Immature natural killer cell (primary cell): ENCODE measurements at regions not wholly inside any gene's neighbourhood (a gene's known extent, or its start where the extent isn't known, plus 50 kb on each side); places are given as distances from the start of the nearest gene placed in this dataset.

Source experiments
- DNase-seq, 3 donors: peaks; one replicate each; pipeline ENCODE4 v3.0.0; 2022; ENCODE audit warnings: mixed read lengths in 1 of 3
- H3K27ac Mint-ChIP-seq, 6 donors: one replicate each; pipeline ENCODE4 v1.8.0; 2020; ENCODE audit warnings: mixed read lengths in 6 of 6, mild to moderate bottlenecking in 5 of 6, inconsistent platforms in 4 of 6, moderate library complexity in 3 of 6
- H3K27me3 Mint-ChIP-seq, 3 donors: one replicate each; pipeline ENCODE4 v1.8.0; 2020 to 2021; ENCODE audit warnings: low read depth in 3 of 3, mild to moderate bottlenecking in 3 of 3, mixed read lengths in 3 of 3, moderate library complexity in 3 of 3, inconsistent platforms in 1 of 3
- H3K36me3 Mint-ChIP-seq, 3 donors: one replicate each; pipeline ENCODE4 v1.8.0; 2020; ENCODE audit warnings: mixed read lengths in 3 of 3, inconsistent platforms in 2 of 3, mild to moderate bottlenecking in 2 of 3
- H3K4me1 Mint-ChIP-seq, 2 donors: one replicate each; pipeline ENCODE4 v1.8.0; 2020; ENCODE audit warnings: inconsistent platforms in 2 of 2, mild to moderate bottlenecking in 2 of 2, mixed read lengths in 2 of 2, moderate library complexity in 1 of 2
- H3K4me3 Mint-ChIP-seq, 5 donors: one replicate each; pipeline ENCODE4 v1.8.0; 2020; ENCODE audit warnings: mild to moderate bottlenecking in 5 of 5, mixed read lengths in 5 of 5, inconsistent platforms in 3 of 5, moderate library complexity in 3 of 5
- H3K9me3 Mint-ChIP-seq, 6 donors: one replicate each; pipeline ENCODE4 v1.8.0; 2020; ENCODE audit warnings: mild to moderate bottlenecking in 6 of 6, mixed read lengths in 6 of 6, inconsistent platforms in 4 of 6, moderate library complexity in 3 of 6

DNA sequence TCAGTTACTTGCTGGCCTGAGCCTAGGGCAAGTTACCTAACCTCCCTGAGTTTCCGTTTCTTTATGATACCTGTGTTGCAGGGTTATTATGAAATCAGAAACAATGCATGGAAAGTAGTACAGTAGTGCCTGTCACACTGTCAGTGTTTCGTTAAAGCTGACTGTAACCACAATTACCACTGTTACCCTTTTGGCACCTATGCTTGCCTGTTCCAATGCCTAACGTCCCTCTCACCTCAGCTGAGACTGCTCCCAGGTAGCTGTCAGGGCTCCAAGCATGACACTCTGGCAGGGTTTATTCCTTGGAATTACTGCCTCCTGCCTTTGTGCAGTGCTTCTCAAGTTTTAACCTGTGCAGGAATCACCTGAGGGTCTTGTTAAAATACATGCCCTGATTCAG is 135.2 kb upstream of the RBMS1 start:
- peaks cover 0 to 4% (median 0%) of the 10 kb centered on the region in 6 donors for H3K9me3 Mint-ChIP-seq

DNA sequence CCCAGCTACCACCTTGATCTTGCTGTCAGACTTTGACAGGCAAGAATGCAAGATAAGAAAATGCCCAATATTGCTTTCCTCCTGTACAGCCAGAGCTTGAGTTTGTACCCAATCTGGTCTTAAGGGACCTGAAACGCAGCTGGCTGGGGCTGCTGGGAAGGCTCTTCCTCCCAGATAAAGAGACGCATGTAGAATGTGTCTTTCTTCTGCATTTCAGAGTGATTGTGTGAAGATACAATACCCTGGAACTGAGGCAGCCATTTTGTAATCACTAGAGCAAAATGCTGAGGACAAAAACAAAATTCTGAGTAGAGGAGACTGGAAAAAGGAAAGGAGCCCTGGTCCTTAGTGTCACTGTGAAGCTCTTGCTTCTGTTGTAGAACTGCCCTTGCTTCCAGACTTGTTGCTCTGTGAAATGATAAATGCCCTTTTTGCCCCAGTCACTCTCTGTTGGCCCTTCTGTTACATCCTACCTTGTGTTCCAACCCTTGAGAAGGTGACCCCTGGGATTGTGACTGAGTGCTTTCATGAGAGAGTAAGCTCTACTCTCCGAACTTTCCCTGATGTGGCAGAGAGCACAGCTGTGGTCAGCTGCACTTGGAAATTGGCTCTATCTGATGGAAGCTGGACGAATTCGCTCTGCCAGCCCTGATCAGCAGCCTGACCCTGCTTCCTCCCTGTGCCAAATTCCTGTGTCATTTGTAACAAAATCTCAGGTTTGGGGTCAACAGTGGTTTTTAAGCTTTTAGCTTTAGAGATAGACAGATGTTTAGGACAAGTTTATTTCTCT is 137.4 kb upstream of the RBMS1 start:
- H3K27me3 Mint-ChIP-seq: peaks cover 0 to 2% (median 1%) of the 10 kb centered on the region in 3 donors
- no peaks in the 10 kb centered on the region for H3K4me1 Mint-ChIP-seq
- no peak overlapping the region for H3K4me3 Mint-ChIP-seq
- H3K36me3 Mint-ChIP-seq: no peaks in the 10 kb centered on the region
- H3K9me3 Mint-ChIP-seq: peaks cover 0 to 2% (median 0%) of the 10 kb centered on the region in 6 donors
- no peak for DNase-seq
- no peak overlapping the region for H3K27ac Mint-ChIP-seq

More for the DNA sequence above, 135.2 kb upstream of the RBMS1 start:
- Mint-ChIP-seq H3K36me3 (no peaks in the 10 kb centered on the region), H3K27ac (no peak overlapping the region), H3K4me3 (no peak overlapping the region), H3K4me1 (no peaks in the 10 kb centered on the region), H3K27me3 (peaks cover 0 to 2% (median 0%) of the 10 kb centered on the region in 3 donors)
- no peak for DNase-seq

- H3K4me1 Mint-ChIP-seq: no peaks in the 10 kb centered on the region
- no peaks in the 10 kb centered on the region for H3K36me3 Mint-ChIP-seq
- H3K4me3 Mint-ChIP-seq: no peak overlapping the region
- no peak for DNase-seq
- no peak overlapping the region for H3K27ac Mint-ChIP-seq
- peaks cover 0 to 2% (median 1%) of the 10 kb centered on the region in 3 donors for H3K27me3 Mint-ChIP-seq
- H3K9me3 Mint-ChIP-seq: peaks cover 0 to 2% (median 0%) of the 10 kb centered on the region in 6 donors
These were observed 138.7 kb upstream of the RBMS1 start for GRCh38 chr2:160632084-160632975.

GRCh38 chr2:160634436-160634835 is 140.8 kb upstream of the RBMS1 start:
- Mint-ChIP-seq H3K27ac (no peak overlapping the region), H3K4me1 (no peaks in the 10 kb centered on the region), H3K36me3 (peaks cover 3 to 4% (median 3%) of the 10 kb centered on the region in 3 donors), H3K4me3 (no peak overlapping the region), H3K27me3 (peaks cover 0 to 1% (median 0%) of the 10 kb centered on the region in 3 donors), H3K9me3 (peaks cover 2 to 5% (median 4%) of the 10 kb centered on the region in 6 donors)
- no peak for DNase-seq

- Mint-ChIP-seq H3K36me3 (peaks cover 5 to 10% (median 6%) of the 10 kb centered on the region in 3 donors), H3K4me3 (no peak overlapping the region), H3K27ac (no peak overlapping the region), H3K27me3 (peaks cover 0 to 1% (median 0%) of the 10 kb centered on the region in 3 donors), H3K4me1 (no peaks in the 10 kb centered on the region), H3K9me3 (peaks cover 7 to 15% (median 12%) of the 10 kb centered on the region in 6 donors)
- no peak for DNase-seq
These were observed 141.9 kb upstream of the RBMS1 start for GRCh38 chr2:160635488-160635887.

DNA sequence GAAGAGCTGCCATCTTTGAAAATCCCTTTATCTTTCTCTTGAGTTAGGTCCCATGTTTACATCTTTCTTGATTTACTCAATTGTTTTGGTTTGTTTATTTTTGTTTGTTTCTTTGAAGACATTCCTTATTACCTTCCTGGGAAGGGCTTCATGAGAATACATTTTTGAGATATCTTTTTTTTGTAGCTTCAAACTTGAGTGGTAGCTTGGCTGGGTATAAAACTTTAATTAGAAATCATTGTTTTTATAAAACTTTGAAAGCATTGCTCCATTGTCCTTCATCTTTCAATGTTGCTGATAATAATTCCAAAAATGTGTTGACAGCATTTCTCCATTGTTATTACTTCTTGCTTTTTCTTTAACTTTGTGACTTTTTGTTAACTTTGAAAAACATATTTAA is 145.9 kb upstream of the RBMS1 start:
- H3K4me1 Mint-ChIP-seq: no peaks in the 10 kb centered on the region
- DNase-seq: no peak
- H3K27ac Mint-ChIP-seq: no peak overlapping the region
- peaks cover 5 to 22% (median 15%) of the 10 kb centered on the region in 6 donors for H3K9me3 Mint-ChIP-seq
- H3K36me3 Mint-ChIP-seq: peaks cover 6 to 10% (median 8%) of the 10 kb centered on the region in 3 donors
- no peak overlapping the region for H3K4me3 Mint-ChIP-seq
- H3K27me3 Mint-ChIP-seq: peaks cover 0 to 6% (median 2%) of the 10 kb centered on the region in 3 donors

DNA sequence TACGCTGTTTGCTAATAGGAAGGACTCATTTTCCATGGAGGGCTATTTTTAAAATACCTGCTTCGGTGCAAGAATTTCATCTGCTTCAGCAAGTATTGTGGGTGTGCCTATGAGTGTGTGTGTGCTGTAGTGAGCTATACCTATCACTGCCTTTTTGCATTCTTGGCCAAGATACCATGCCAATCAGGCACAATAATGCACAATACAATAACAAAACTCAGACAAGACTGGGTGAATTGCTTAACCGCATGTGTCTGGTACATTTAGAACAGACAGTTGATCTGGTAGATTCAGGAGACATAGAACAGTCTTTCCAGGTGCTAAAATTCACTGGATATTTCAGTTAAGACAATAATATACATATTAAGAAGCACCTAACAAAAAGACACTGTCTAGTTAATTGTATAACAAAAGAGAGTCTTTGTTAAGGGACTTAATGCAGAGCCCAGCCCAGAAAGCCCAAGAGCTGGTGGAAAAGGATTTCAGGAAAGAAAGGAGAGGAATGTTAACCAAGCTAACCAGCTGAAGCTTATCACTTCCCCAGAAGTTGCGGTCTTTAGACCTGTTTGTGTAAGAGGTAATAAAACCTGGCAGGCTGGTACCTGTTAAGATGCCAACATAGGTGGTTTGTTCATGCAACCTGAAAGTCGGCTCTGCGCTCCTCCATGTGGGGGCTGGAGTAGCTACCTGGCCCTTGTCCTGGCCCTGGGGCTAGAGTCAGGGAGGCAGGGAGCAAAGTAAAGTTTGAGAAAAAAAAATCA is 153.3 kb upstream of the RBMS1 start:
- Mint-ChIP-seq H3K27ac (no peak overlapping the region), H3K4me3 (no peak overlapping the region), H3K27me3 (peaks cover 0 to 10% (median 3%) of the 10 kb centered on the region in 3 donors), H3K36me3 (no peaks in the 10 kb centered on the region), H3K9me3 (no peaks in the 10 kb centered on the region), H3K4me1 (no peaks in the 10 kb centered on the region)
- DNase-seq: no peak

DNA sequence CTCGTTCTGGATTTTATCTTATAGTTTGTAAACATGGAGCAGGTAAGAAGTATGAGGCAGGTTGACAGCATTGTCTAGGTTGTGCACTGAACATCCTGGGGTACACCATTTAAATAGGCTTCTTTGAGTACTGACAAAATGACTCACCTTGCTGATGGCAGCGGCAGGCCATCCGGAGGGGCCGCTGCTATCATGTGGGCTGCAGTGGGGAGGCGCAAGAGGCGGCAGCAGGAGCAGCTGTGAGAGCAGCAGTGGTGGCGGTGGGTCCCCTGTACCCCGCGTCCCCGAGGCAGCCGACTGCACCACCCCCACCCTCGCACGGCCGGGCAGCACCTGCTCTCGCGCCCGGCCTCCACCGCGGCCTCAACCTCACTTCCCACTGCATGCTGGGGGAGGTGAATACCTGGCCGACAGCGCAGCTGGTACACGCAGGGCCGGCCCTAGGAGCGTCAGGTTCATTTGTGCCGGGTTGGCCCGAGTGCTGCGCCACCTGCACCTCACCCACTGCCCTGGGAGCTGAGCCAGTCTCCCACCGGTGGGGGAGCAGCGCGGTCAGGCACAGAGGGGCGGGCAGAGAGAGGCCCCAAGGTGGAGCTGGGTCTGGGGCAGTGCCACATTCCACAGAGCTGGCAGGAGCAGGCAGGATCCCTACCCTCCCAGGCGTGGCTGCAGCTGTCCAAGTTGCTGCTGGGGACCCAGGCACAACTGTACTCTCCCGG is 154.5 kb upstream of the RBMS1 start:
- H3K4me3 Mint-ChIP-seq: no peak overlapping the region
- peaks cover 11 to 13% of the 10 kb centered on the region in 2 donors for H3K4me1 Mint-ChIP-seq
- peaks cover 0 to 8% (median 6%) of the 10 kb centered on the region in 3 donors for H3K27me3 Mint-ChIP-seq
- no peaks in the 10 kb centered on the region for H3K36me3 Mint-ChIP-seq
- DNase-seq: no peak
- H3K9me3 Mint-ChIP-seq: no peaks in the 10 kb centered on the region
- H3K27ac Mint-ChIP-seq: no peak overlapping the region

- Mint-ChIP-seq H3K36me3 (no peaks in the 10 kb centered on the region), H3K27ac (no peak overlapping the region), H3K27me3 (peaks cover 0 to 4% (median 3%) of the 10 kb centered on the region in 3 donors)
These were observed 156.1 kb upstream of the RBMS1 start for GRCh38 chr2:160649698-160650097.

GRCh38 chr2:160650196-160651118 is 156.8 kb upstream of the RBMS1 start:
- no peak for DNase-seq
- Mint-ChIP-seq H3K27ac (no peak overlapping the region), H3K4me1 (peaks cover 11 to 14% of the 10 kb centered on the region in 2 donors), H3K27me3 (peaks cover 0 to 3% (median 2%) of the 10 kb centered on the region in 3 donors), H3K36me3 (no peaks in the 10 kb centered on the region), H3K9me3 (no peaks in the 10 kb centered on the region), H3K4me3 (no peak overlapping the region)

More at GRCh38 chr2:160649698-160650097, 156.1 kb upstream of the RBMS1 start:
- Mint-ChIP-seq H3K4me3 (no peak overlapping the region), H3K9me3 (no peaks in the 10 kb centered on the region), H3K4me1 (peaks cover 11 to 14% of the 10 kb centered on the region in 2 donors)
- no peak for DNase-seq

DNA sequence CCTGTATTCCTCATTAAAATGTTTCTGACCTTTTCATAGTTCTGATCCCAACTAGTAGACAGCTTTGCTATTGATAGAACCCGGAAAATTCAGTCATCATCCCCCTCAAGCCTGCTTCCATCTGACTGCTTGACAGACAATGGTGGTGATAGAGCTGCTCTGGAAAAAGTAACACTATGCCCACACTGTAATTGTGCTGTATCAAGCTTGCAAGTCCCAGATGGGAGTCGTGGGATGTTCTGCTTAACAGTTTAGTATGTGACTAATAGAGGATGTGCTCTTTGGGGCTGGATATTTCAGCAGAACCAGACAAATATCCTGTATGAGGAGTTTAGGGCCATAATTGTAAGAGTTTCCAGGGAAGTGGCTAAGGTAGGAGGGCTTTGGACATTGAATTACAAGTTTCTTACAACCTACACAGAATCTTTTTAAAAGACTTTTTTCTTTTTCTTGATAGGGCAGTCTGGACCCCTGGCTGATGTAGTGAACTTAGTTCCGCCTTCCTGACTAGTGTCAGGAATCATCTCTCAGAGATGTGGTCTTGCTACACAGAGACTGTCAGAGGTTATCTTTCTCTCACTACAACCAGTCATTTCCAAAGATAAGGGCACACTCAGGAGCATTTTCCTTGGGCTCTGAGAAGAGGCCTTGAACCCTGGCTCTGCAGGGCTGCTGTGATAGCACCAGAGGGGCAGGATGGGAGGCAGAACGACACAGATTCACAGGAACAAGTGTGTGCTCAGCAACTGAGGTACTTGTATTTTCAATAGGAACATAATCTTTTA is 158.0 kb upstream of the RBMS1 start:
- Mint-ChIP-seq H3K27ac (peak overlapping the region in 1 of 6 donors; percentile 66), H3K9me3 (no peaks in the 10 kb centered on the region), H3K4me1 (peaks cover 11 to 14% of the 10 kb centered on the region in 2 donors), H3K27me3 (peaks cover 2 to 7% (median 6%) of the 10 kb centered on the region in 3 donors), H3K4me3 (no peak overlapping the region), H3K36me3 (no peaks in the 10 kb centered on the region)
- DNase-seq: no peak
